ENCODE measurements at regions not wholly inside any gene's neighbourhood (a gene's known extent, or its start where the extent isn't known, plus 50 kb on each side); places are given as distances from the start of the nearest gene placed in this dataset.

DNA sequence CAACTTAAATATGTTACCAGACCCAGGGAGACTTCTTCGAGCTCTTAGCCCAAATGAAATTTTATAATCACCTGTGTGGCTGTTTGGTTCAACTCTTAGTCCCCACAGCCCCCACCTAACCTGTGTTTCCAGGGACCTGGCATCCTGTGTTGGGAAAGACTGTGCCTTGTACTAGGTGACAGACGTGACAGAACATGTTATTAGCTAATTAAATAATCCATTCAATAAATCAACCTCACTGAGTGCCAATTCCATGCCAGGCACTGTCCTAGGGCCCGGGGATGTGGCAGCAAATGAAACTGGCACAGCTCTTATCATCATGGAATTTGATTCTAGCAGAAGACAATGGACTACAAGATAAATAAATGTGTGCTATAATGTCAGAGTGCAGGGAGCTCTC is 431.9 kb downstream of the MIAT start:
- TF ChIP-seq, protein P1, sequence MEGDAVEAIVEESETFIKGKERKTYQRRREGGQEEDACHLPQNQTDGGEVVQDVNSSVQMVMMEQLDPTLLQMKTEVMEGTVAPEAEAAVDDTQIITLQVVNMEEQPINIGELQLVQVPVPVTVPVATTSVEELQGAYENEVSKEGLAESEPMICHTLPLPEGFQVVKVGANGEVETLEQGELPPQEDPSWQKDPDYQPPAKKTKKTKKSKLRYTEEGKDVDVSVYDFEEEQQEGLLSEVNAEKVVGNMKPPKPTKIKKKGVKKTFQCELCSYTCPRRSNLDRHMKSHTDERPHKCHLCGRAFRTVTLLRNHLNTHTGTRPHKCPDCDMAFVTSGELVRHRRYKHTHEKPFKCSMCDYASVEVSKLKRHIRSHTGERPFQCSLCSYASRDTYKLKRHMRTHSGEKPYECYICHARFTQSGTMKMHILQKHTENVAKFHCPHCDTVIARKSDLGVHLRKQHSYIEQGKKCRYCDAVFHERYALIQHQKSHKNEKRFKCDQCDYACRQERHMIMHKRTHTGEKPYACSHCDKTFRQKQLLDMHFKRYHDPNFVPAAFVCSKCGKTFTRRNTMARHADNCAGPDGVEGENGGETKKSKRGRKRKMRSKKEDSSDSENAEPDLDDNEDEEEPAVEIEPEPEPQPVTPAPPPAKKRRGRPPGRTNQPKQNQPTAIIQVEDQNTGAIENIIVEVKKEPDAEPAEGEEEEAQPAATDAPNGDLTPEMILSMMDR (IDR thresholded peaks at IDR 0.05; ENCODE audit: low read length) = no peak
- TF ChIP-seq EZH2 (IDR thresholded peaks at IDR 0.05; ENCODE audit: borderline replicate concordance, low read length) = no peak

Data from OCI-LY1 (cell line).